ENCODE measurements at regions not wholly inside any gene's neighbourhood (a gene's known extent, or its start where the extent isn't known, plus 50 kb on each side); places are given as distances from the start of the nearest gene placed in this dataset.
"Not testable (repeated sequence)": the region's sequence is repeated elsewhere in the genome, so short reads cannot be mapped to it uniquely, and the experiment has no call there.

DNA sequence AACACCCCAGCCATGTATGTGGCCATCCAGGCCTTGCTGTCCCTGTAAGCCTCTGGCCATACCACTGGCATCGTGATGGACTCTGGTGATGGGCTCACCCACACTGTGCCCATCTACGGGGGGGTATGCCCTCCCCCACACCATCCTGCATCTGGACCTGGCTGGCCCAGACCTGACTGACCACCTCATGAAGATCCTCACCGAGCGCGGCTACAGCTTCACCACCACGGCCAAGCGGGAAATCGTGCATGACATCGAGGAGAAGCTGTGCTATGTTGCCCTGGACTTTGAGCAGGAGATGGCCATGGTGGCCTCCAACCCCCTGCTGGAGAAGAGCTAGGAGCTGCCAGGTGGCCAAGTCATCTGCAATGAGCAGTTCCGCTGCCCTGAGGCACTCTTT is 80.4 kb upstream of the ZCCHC2 start:
- no peak for DNase-seq

DNA sequence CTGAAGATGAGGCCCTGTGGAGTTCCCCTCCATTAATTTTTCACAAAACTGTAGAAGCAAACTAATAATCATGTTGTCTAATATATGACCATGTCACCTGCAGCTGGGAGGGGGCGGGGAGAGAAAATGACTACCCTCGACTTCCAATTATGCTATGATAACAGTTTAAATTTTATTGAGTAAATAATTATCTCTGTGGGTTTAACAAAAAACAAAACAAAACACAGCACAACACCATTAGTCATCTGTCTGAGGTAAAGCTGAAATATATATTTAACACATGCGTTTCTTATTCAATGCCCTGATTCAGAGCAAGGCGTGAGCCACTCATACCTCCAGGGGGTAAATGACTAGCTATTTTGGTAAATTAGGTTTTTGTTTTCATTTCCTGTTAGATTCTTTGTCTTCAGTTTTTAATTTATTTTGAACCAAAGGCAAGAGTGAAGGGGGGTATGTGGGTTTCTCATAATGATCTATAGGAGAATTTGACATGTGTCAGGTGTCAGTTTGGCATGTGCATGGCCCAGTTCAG is 77.4 kb upstream of the ZCCHC2 start:
- no peak for DNase-seq

GRCh38 chr18:62446511-62446910 is 76.3 kb upstream of the ZCCHC2 start:
- no peak for DNase-seq

DNA sequence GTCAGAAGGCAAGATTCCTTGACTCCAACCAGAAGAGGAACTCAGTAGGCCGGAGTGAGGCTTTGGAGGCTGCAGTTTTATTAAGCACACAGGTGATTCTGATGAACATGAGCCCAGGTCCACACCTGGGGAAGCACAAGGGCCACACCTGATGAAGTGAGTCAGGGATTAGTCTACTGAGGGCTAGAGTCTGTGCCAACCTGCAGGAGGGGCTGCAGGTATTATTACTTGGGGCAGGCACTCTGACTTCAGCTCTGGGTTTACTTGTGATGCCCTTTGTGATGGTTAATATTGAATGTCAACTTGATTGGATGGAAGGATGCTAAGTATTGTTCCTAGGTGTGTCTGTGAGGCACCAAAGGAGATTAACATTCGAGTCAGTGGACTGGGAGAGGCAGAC is 75.2 kb upstream of the ZCCHC2 start:
- DNase-seq: no peak

DNA sequence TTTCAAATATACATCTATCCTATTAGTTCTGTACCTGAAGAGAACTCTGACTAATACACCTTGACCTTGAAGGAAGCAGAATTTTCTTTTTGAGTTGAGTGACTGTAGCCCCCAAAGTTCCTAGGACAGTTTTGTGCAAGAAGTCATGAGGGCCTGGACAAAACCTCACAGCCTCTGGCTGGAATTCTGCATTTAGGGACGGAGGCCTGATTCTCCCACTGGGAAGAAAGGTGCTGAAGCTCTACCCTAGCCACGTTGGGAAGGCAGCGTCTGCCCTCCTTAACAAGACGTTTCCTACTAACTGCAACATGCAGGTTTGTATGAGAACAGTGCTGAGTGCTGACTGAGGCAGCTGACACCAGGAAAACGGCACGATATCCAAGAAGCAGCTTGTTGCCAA is 74.4 kb upstream of the ZCCHC2 start:
- no peak for DNase-seq

DNA sequence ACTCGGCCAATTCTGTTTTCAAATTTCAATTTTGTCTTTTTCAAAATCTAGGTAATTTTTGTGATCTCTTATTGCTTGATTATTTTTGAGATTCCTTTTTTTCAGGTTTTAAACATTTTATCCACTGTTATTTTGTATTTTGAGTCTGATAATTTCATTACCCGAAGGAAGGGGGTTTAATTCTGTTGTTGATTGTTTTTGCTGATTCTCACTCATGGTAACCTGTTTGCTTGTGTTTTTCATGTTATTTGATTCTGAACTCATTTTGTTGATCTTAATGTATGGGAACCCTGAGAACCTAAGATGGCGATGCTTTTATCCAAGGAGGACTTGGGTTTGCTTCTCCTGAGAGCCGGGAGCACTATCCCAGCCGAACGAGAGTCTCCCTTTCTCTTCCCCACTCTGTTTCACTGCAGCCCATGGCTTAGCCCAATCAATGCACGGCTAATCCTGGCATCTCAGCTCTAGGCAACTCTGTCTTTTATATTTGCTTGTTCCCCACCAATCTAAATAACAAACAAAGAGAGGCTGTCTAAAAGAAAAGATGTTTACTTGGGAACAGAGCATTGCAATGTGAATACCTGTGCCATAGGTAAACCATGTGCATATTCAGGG is 73.2 kb upstream of the ZCCHC2 start:
- DNase-seq: no peak

DNA sequence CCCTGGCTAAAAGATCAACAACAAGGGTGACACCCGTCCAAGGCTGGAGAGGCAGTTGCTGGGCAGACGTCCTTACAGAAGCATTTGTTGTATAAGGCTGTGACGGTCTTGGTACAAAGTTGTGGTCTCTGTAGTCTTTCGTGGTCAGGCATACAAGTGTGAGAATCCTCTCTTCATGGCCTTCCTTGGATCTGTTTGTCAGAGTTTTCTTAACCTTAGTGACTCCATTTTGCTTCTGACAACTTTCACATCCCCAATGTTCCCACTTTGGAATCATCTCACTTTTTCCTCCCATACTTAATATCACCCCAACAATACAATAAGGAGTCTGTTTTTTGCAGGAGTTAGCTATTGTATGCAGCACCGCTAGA is 72.7 kb upstream of the ZCCHC2 start:
- no peak for DNase-seq

DNA sequence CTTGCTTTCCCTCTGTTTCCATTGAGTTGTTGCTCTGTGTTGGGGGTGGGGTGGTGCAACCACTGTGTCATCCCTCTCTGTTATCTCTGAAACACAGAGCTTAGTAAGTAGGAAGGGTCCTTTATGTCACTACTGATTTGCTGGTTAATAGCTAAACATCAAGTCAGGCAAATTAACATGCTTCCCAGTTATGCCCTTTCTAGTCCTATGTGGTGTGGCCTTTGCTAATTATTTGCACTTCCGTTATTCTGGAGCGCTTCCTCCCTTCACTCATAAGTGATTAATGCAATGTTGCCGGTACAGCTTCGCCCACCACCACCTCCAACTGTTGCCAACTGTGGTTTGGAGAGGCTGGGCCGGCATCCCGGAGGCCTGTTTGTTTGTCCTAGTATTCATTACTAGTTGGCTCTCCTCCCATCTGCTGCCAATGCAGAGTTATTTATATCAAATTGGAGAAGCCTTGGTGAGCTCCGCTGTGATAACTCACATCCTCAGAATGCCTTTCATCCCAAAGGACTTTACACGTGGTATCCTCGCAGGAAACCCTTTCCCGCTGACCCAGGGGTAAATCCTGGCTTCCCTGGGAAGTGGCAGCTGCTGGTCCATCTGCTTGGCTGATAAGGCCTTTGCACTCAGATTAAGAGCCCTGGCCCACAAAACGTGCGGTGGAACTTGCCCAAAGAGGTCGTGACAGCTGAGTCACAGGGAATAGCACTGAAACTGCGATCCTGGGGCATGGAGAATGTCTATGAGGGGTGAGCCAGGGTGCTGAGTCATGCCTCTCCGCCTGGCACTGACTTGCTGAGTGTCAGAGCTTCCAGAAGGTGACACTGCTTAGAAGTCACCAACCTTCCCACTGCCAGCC is 72.0 kb upstream of the ZCCHC2 start:
- DNase-seq: peak in 9 of 51 donors; percentile 5 to 62 (median 20)

- no peak for DNase-seq
These were observed 70.5 kb upstream of the ZCCHC2 start for GRCh38 chr18:62452280-62452831.

DNA sequence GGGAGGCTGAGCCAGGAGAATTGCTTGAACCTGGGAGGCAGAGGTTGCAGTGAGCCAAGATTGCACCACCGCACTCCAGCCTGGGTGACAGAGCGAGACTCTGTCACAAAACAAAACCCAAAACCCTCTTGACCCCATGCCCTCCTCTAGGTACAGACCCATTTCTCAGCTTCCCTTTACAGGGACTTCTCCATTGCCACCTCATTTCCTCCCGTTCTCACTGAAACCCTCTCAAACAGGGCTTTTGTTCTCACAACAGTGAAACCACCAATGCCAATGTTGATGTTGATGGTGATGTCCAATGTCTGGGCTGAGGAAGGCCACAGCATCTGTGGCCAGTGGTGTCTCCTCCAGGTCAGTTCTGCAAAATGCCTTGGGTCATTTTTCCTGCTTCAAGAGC is 69.0 kb upstream of the ZCCHC2 start:
- no peak for DNase-seq

DNA sequence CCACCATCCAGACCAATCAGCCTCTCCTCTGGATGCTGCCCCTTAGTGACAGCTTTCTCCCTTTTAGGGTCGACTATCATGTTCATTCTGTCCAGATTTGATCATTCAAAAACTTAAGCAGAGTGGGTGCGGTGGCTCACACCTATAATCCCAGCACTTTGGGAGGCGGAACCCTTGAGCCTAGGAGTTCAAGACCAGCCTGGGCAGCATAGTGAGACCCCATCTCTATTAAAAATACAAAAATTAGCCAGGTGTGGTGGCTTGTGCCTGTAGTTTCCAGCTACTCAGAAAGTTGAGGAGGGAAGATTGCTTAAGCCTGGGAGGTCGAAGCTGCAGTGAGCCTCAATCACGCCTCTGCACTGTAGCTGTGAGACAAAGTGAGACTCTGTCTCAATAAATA is 68.3 kb upstream of the ZCCHC2 start:
- no peak for DNase-seq

DNA sequence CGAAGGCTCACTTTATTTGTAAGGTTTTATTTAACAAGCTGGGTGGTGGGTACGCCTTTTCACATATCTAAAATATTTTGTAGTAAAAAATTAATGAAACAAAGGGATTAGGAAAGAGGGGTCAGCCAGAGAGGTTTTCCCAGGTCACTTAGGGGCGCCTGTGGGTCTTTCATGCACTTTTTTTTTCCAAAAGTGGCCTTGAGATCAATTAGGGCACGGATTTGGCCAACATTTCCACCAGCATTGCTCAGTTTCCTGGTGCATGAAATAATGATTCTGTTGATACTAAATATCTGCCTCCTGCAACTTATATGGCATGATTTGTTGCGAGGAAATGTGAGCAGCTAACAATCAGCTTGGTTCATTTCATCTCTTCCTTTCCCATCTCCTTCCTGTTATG is 67.6 kb upstream of the ZCCHC2 start:
- no peak for DNase-seq

- no peak for DNase-seq
These were observed 64.9 kb upstream of the ZCCHC2 start for GRCh38 chr18:62457877-62458276.

- peak in 1 of 51 donors; percentile 3 for DNase-seq
These were observed 64.5 kb upstream of the ZCCHC2 start for GRCh38 chr18:62458346-62458745.

- no peak for DNase-seq
These were observed 63.7 kb upstream of the ZCCHC2 start for GRCh38 chr18:62458868-62459716.

DNA sequence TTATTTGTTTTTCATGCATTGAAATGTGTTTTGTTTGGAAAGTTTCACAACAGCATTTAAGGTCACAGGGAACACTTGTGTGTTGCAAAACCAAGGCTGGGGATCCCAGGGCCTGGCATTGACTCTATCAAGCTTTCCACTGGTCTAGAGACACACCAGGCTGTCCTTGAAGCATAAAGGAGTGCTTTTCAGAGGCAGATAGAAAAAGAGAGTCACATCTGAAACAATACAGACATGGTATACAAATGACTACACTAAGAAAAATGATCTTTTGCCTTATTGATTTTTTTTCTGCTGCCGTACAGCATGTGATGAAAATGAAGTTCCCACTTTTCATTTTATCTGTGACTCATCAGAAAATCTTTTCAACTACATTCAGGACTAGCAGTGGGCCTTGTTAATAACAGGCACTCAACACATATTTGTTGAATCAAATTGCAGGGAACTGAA is 61.9 kb upstream of the ZCCHC2 start:
- DNase-seq: no peak

DNA sequence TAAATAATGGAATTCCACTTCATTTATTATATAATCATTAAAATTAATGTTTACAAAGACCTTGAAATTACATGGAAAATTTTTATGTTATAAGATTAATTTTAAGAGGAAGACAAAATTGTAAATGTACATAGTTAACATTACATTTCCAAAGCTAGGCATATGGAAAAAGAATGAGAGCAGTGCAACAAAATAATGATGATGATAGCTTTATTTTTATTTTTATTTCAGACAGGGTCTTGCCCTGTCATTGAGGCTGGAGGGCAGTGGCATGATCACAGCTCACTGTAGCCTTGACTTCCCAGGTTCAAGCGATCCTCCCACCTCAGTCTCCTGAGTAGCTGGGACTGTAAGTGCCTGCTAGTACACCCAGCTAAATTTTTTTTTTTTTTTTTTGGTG is 61.2 kb upstream of the ZCCHC2 start:
- DNase-seq: no peak

GRCh38 chr18:62464266-62464665 is 58.6 kb upstream of the ZCCHC2 start:
- no peak for DNase-seq

DNA sequence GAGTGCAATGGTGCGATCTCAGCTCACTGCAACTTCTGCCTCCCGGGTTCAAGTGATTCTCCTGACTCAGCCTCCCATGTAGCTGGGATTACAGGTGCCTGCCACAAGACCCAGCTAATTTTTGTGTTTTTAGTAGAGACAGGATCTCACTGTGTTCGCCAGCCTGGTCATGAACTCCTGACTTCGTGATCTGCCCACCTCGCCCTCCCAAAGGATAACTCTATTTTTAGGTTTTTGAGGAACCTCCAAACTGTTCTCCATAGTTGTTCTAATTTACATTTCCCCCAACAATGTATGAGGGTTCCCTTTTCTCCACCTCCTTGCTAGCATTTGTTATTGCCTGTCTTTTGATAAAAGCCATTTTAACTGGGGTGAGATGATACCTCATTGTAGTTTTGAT is 53.7 kb upstream of the ZCCHC2 start:
- DNase-seq: not testable (repeated sequence)
